ENCODE measurements at regions not wholly inside any gene's neighbourhood (a gene's known extent, or its start where the extent isn't known, plus 50 kb on each side); places are given as distances from the start of the nearest gene placed in this dataset.

DNA sequence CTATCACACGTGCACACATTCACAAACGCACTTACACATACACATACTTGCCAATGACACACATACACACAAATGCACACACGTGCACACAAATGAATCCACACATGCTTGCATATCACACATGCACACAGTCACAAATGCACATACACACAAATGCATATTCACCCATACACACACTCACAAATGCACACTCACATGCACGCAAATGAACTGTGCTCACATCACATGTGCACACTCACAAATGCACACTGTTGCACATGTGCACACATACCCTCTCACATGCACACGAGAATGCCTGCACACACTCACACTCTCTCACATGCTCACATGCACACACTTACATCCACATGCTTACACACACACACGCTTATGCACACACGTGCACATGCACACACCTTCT lies 368.1 kb downstream of the EIPR1 start:
- Histone ChIP-seq H3K9me3 (peaks cover 0 to 9% of the 10 kb centered on the region in 2 donors), H3K27me3 (no peaks in the 10 kb centered on the region), H3K4me3 (no peak overlapping the region), H3K27ac (no peak overlapping the region), H3K4me1 (no peaks in the 10 kb centered on the region), H3K36me3 (no peaks in the 10 kb centered on the region)
- intact Hi-C loops (cut with DNase I) = no loop called here
- TF ChIP-seq, protein P1, sequence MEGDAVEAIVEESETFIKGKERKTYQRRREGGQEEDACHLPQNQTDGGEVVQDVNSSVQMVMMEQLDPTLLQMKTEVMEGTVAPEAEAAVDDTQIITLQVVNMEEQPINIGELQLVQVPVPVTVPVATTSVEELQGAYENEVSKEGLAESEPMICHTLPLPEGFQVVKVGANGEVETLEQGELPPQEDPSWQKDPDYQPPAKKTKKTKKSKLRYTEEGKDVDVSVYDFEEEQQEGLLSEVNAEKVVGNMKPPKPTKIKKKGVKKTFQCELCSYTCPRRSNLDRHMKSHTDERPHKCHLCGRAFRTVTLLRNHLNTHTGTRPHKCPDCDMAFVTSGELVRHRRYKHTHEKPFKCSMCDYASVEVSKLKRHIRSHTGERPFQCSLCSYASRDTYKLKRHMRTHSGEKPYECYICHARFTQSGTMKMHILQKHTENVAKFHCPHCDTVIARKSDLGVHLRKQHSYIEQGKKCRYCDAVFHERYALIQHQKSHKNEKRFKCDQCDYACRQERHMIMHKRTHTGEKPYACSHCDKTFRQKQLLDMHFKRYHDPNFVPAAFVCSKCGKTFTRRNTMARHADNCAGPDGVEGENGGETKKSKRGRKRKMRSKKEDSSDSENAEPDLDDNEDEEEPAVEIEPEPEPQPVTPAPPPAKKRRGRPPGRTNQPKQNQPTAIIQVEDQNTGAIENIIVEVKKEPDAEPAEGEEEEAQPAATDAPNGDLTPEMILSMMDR (IDR thresholded peaks at IDR 0.05) = no peak
- no peak for DNase-seq (ENCODE audit: low spot score in 2 of 2)

DNA sequence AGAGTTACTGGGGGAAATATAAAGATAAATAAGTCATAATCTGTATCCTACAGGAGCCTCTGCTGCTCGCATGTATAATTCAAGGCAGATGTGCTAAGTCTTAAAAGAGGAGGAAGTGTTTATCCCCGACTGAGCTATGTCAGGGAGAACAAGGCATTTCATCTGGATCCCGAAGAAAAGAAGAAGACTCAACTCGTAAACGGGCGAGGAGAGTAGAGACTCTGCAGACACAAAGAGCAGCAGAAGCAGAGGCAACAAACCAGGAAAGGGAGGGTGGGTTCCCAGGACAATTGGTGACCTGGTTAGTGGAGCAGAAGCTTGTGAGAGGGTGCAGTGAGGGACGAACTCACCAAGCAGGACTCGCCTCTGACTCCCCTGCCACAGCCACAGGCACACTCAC lies 368.6 kb downstream of the EIPR1 start:
- no peak for DNase-seq (ENCODE audit: low spot score in 2 of 2)
- Histone ChIP-seq H3K27me3 (no peaks in the 10 kb centered on the region), H3K27ac (no peak overlapping the region), H3K9me3 (peaks cover 0 to 9% of the 10 kb centered on the region in 2 donors), H3K36me3 (no peaks in the 10 kb centered on the region), H3K4me3 (no peak overlapping the region), H3K4me1 (no peaks in the 10 kb centered on the region)
- TF ChIP-seq, protein P1 (IDR thresholded peaks at IDR 0.05) = no peak
- intact Hi-C loops (cut with DNase I) = no loop called here

DNA sequence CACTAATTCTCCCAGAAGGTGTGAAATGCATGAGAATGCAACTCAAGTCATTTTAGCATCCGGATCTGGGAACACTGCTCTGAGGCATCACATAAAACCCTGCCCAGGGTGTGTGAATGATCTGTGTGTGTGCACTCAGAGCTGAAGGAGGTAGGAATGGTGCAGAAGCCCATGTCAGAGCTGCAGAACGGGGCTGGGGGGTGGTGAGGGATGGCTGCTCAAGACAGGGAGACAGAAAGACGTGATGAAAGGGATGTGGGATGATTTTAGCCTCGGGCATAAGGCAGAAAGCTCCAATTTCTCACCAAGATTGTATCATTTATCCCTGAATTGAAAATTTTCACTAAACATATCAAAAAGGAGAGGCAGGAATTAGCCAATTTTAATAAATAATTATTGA lies 369.1 kb downstream of the EIPR1 start:
- TF ChIP-seq, protein P1 (IDR thresholded peaks at IDR 0.05) = no peak
- H3K9me3 ChIP-seq = peaks cover 0 to 5% of the 10 kb centered on the region in 2 donors
- H3K4me3 ChIP-seq = no peak overlapping the region
- H3K27ac ChIP-seq = no peak overlapping the region
- H3K4me1 ChIP-seq = no peaks in the 10 kb centered on the region
- intact Hi-C loops (cut with DNase I) = no loop called here
- no peaks in the 10 kb centered on the region for H3K36me3 ChIP-seq
- no peaks in the 10 kb centered on the region for H3K27me3 ChIP-seq
- no peak for DNase-seq (ENCODE audit: low spot score in 2 of 2)

DNA sequence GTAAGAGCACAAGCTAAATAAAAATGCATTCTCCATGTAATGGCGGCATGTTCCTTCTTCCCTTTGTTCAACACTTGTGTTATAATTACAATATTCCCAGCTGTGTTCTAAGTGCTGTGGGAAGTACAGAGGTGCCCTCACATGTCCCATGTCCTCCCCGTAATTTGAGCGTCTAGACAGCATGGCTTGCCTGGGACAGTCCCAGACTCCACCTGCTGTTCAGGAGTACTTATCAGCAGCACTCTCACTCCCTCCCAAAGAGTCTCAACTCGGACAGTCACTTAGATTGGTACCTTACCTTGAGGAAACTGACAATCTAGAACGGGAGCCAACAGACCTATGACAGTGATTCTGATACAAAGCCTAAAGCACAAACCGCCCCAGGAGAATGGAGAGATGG lies 370.5 kb downstream of the EIPR1 start:
- Histone ChIP-seq H3K27ac (no peak overlapping the region), H3K27me3 (no peaks in the 10 kb centered on the region)

DNA sequence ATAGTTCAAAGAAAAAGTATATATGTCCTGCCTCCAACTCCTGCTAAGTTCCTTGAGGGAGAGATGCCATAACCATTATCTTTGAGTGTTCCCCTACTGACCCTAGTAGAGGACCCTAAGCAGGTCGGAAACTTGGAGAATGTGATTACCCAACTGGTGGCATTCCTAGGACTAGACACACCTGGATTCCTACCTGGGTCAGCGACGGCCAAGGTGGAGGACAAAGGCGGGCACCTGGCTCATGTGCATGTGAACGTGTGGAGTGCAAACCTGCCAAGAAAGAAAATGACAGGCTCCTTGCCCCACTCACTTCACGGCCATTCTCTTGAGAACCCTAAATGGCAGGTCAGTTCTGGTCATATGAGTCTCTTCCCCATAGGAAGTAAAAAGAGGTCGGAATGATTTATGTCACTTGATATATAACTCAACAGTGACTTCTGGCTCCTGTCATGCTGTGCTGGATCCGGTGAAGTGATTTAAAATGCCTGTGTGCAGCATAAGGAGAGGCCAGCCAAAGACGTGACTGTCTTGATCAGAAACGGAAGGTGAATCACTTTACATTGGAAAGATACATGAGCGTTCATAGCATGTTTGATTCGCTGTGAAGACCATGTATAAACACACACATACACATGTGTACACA lies 371.6 kb downstream of the EIPR1 start:
- Histone ChIP-seq H3K9me3 (no peaks in the 10 kb centered on the region), H3K27me3 (no peaks in the 10 kb centered on the region), H3K4me1 (no peaks in the 10 kb centered on the region), H3K27ac (no peak overlapping the region), H3K4me3 (no peak overlapping the region), H3K36me3 (no peaks in the 10 kb centered on the region)
- intact Hi-C loops (cut with DNase I) = no loop called here
- DNase-seq (ENCODE audit: low spot score in 2 of 2) = no peak
- TF ChIP-seq, protein P1 (IDR thresholded peaks at IDR 0.05) = no peak

More for the DNA sequence above, 370.5 kb downstream of the EIPR1 start:
- Histone ChIP-seq H3K4me3 (no peak overlapping the region), H3K4me1 (no peaks in the 10 kb centered on the region), H3K36me3 (no peaks in the 10 kb centered on the region), H3K9me3 (no peaks in the 10 kb centered on the region)
- DNase-seq (ENCODE audit: low spot score in 2 of 2) = no peak
- TF ChIP-seq, protein P1 (IDR thresholded peaks at IDR 0.05) = no peak
- intact Hi-C loops (cut with DNase I) = no loop called here
